Natural killer cell (primary cell): ENCODE measurements at regions not wholly inside any gene's neighbourhood (a gene's known extent, or its start where the extent isn't known, plus 50 kb on each side); places are given as distances from the start of the nearest gene placed in this dataset.

Source experiments
- ATAC-seq, 3 donors: fragments of 150-1000 bp in 2 of 3; fragments of 200-7000 bp in 1 of 3; cut with Tn5 transposase; 1 replicate in 1 of 3; 2 replicates in 2 of 3; pipeline ENCODE4 v1.10.0; 2021; ENCODE audit warnings: mild to moderate bottlenecking in 2 of 3, moderate library complexity in 2 of 3
- DNase-seq, 2 donors: peaks; one replicate each; pipeline versions ENCODE4 v3.0.0 to v3.0.0-alpha.2; 2013 to 2021; ENCODE audit warnings: mixed read lengths in 1 of 2
- H3K27ac ChIP-seq: one replicate; pipeline ENCODE4 v1.5.1; 2013; ENCODE audit warnings: mild to moderate bottlenecking, low read length
- H3K27me3 ChIP-seq: one replicate; pipeline ENCODE4 v1.6.1; 2013; ENCODE audit warnings: low read length; ENCODE audit not compliant: control insufficient read depth, insufficient read depth
- H3K36me3 ChIP-seq: one replicate; pipeline ENCODE4 v1.6.1; 2013; ENCODE audit warnings: low read length; ENCODE audit not compliant: control insufficient read depth, insufficient read depth
- H3K4me1 ChIP-seq: one replicate; pipeline ENCODE4 v1.6.1; 2013; ENCODE audit warnings: low read length; ENCODE audit not compliant: control insufficient read depth, insufficient read depth
- H3K4me3 ChIP-seq: one replicate; pipeline ENCODE4 v1.5.1; 2013; ENCODE audit warnings: low read length
- H3K9me3 ChIP-seq: one replicate; pipeline ENCODE4 v1.6.1; 2013; ENCODE audit warnings: low read length; ENCODE audit not compliant: control insufficient read depth, insufficient read depth
- H3K27ac Mint-ChIP-seq, 2 donors: one replicate each; pipeline ENCODE4 v1.8.0; 2022; ENCODE audit warnings: mild to moderate bottlenecking in 2 of 2, mixed read lengths in 2 of 2, moderate library complexity in 1 of 2
- H3K27me3 Mint-ChIP-seq, 2 donors: one replicate each; pipeline ENCODE4 v1.8.0; 2022; ENCODE audit warnings: low read depth in 2 of 2, mixed read lengths in 2 of 2
- H3K36me3 Mint-ChIP-seq: one replicate; pipeline ENCODE4 v1.8.0; 2022; ENCODE audit warnings: mixed read lengths
- H3K4me1 Mint-ChIP-seq, 2 donors: one replicate each; pipeline ENCODE4 v1.8.0; 2022; ENCODE audit warnings: mixed read lengths in 2 of 2
- H3K4me3 Mint-ChIP-seq: one replicate; pipeline ENCODE4 v1.8.0; 2022; ENCODE audit warnings: mild to moderate bottlenecking, moderate library complexity, mixed read lengths
- H3K9me3 Mint-ChIP-seq, 2 donors: one replicate each; pipeline ENCODE4 v1.8.0; 2022; ENCODE audit warnings: mixed read lengths in 2 of 2
- CTCF ChIP-seq: fragments of 200-600 bp; IDR thresholded peaks from one replicate; pipeline ENCODE4 v1.8.0; 2022; ENCODE audit warnings: antibody characterized with exemption
- WGBS: methylation state at CpG from one replicate; pipeline ENCODE4 v1.1.7; 2013; ENCODE audit warnings: missing lambda C conversion rate; ENCODE audit not compliant: insufficient coverage; 5-methylcytosine and 5-hydroxymethylcytosine counted together
- intact Hi-C: fragments of 100-400 bp; cut with micrococcal nuclease; formaldehyde crosslinking; loops from one replicate; pipeline ENCODE4 v1.14.2; 2022

- no peak overlapping the region for H3K27ac ChIP-seq
- DNase-seq = no peak
- no peaks in the 10 kb centered on the region for H3K4me1 ChIP-seq
- no peaks in the 10 kb centered on the region for H3K36me3 ChIP-seq
- intact Hi-C loops = no loop called here
- no peak overlapping the region for H3K27ac Mint-ChIP-seq
- no peaks in the 10 kb centered on the region for H3K27me3 ChIP-seq
- TF ChIP-seq CTCF = no peak
- peaks cover 0 to under 1% of the 10 kb centered on the region in 2 donors for H3K9me3 Mint-ChIP-seq
- no peaks in the 10 kb centered on the region for H3K27me3 Mint-ChIP-seq
- no peak overlapping the region for H3K4me3 ChIP-seq
- H3K4me1 Mint-ChIP-seq = no peaks in the 10 kb centered on the region
- WGBS = 87% methylated on average over 3 of the region's 5 CpGs
- no peak for ATAC-seq
- no peaks in the 10 kb centered on the region for H3K9me3 ChIP-seq
- no peaks in the 10 kb centered on the region for H3K36me3 Mint-ChIP-seq
- no peak overlapping the region for H3K4me3 Mint-ChIP-seq
These were observed 347.5 kb upstream of the GALNT5 start for GRCh38 chr2:156909983-156910382.

- H3K36me3 Mint-ChIP-seq = peaks cover 6% of the 10 kb centered on the region
- no peaks in the 10 kb centered on the region for H3K27me3 ChIP-seq
- ATAC-seq (no peak), DNase-seq (no peak)
- H3K4me1 Mint-ChIP-seq = no peaks in the 10 kb centered on the region
- no peaks in the 10 kb centered on the region for H3K9me3 ChIP-seq
- peaks cover 6 to 17% of the 10 kb centered on the region in 2 donors for H3K9me3 Mint-ChIP-seq
- no peak overlapping the region for H3K27ac ChIP-seq
- H3K36me3 ChIP-seq = no peaks in the 10 kb centered on the region
- intact Hi-C loops = no loop called here
- H3K4me3 Mint-ChIP-seq = no peak overlapping the region
- no peaks in the 10 kb centered on the region for H3K27me3 Mint-ChIP-seq
- H3K4me1 ChIP-seq = no peaks in the 10 kb centered on the region
- no peak overlapping the region for H3K4me3 ChIP-seq
- no peak overlapping the region for H3K27ac Mint-ChIP-seq
- no peak for TF ChIP-seq CTCF
These were observed 342.2 kb upstream of the GALNT5 start for GRCh38 chr2:156915332-156915731.

GRCh38 chr2:156918410-156918809 is 339.1 kb upstream of the GALNT5 start:
- WGBS = 85% methylated on average over 1 of the region's 1 CpG
- ATAC-seq (no peak), DNase-seq (no peak)
- H3K27me3 Mint-ChIP-seq = no peaks in the 10 kb centered on the region
- intact Hi-C loops = no loop called here
- H3K27ac Mint-ChIP-seq = no peak overlapping the region
- H3K27ac ChIP-seq = no peak overlapping the region
- H3K4me1 Mint-ChIP-seq = no peaks in the 10 kb centered on the region
- H3K9me3 ChIP-seq = no peaks in the 10 kb centered on the region
- peaks cover 6% of the 10 kb centered on the region for H3K36me3 Mint-ChIP-seq
- H3K36me3 ChIP-seq = no peaks in the 10 kb centered on the region
- H3K4me3 Mint-ChIP-seq = no peak overlapping the region
- H3K4me1 ChIP-seq = no peaks in the 10 kb centered on the region
- no peaks in the 10 kb centered on the region for H3K27me3 ChIP-seq
- no peak for TF ChIP-seq CTCF
- peaks cover 8 to 21% of the 10 kb centered on the region in 2 donors for H3K9me3 Mint-ChIP-seq
- H3K4me3 ChIP-seq = no peak overlapping the region

- H3K4me3 Mint-ChIP-seq = no peak overlapping the region
- no peaks in the 10 kb centered on the region for H3K36me3 Mint-ChIP-seq
- intact Hi-C loops = no loop called here
- H3K9me3 ChIP-seq = peaks cover 3% of the 10 kb centered on the region
- H3K4me3 ChIP-seq = no peak overlapping the region
- no peak overlapping the region for H3K27ac ChIP-seq
- no peak for ATAC-seq
- no peaks in the 10 kb centered on the region for H3K27me3 Mint-ChIP-seq
- H3K27ac Mint-ChIP-seq = no peak overlapping the region
- DNase-seq = no peak
- no peaks in the 10 kb centered on the region for H3K4me1 ChIP-seq
- no peaks in the 10 kb centered on the region for H3K27me3 ChIP-seq
- H3K4me1 Mint-ChIP-seq = no peaks in the 10 kb centered on the region
- 83% methylated on average over 1 of the region's 2 CpGs for WGBS
- H3K9me3 Mint-ChIP-seq = peaks cover 10% of the 10 kb centered on the region in 2 donors
- no peak for TF ChIP-seq CTCF
- H3K36me3 ChIP-seq = no peaks in the 10 kb centered on the region
These were observed 327.1 kb upstream of the GALNT5 start for GRCh38 chr2:156930423-156930822.
